HG02885 (cell line): ENCODE measurements at regions not wholly inside any gene's neighbourhood (a gene's known extent, or its start where the extent isn't known, plus 50 kb on each side); places are given as distances from the start of the nearest gene placed in this dataset.

Experiments used
- ATAC-seq: cut with Tn5 transposase; IDR thresholded peaks from one replicate; pipeline ENCODE4 v1.9.1; 2021; ENCODE audit warnings: mild to moderate bottlenecking; ENCODE audit not compliant: unreplicated experiment, poor library complexity

- no peak for ATAC-seq
These were observed 131.0 kb upstream of the TARS1 start for GRCh38 chr5:33309536-33310345.

DNA sequence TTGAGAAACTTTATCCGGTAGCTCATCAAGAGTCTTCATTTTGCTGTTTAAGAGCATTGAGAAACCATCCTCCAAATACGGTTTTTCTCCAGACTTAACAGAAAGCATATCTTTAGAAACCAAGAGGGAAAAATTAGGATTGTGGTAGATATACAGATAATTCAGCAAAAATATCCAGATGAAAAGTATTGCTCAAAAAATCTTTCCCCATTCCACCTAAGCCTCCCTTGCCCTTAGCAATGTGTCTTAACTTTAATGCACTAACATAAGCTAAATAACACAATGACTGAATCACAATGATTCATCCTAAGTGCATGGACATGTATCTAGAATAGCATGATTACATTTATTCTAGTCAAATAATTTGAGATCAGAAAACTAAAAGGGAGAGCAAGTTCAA lies 130.3 kb upstream of the TARS1 start:
- ATAC-seq = no peak

DNA sequence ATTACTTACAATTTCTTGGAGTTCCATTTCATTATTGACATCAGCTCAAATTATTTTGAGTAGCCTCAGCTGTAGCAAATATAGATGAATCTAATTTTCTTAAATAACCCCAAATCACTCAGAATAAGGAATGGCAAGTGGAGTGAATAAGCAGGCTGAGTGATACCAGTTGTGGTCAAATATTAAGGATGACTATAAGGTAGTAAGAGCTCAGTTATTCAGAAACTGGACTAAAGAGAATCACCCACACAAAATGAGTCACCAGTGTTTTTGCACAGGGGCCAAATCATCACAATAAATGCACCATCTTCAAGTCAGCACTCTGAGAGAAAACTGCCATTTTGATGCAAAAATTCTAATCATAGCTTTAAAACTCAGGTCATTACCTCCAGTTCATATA lies 128.9 kb upstream of the TARS1 start:
- ATAC-seq = no peak

DNA sequence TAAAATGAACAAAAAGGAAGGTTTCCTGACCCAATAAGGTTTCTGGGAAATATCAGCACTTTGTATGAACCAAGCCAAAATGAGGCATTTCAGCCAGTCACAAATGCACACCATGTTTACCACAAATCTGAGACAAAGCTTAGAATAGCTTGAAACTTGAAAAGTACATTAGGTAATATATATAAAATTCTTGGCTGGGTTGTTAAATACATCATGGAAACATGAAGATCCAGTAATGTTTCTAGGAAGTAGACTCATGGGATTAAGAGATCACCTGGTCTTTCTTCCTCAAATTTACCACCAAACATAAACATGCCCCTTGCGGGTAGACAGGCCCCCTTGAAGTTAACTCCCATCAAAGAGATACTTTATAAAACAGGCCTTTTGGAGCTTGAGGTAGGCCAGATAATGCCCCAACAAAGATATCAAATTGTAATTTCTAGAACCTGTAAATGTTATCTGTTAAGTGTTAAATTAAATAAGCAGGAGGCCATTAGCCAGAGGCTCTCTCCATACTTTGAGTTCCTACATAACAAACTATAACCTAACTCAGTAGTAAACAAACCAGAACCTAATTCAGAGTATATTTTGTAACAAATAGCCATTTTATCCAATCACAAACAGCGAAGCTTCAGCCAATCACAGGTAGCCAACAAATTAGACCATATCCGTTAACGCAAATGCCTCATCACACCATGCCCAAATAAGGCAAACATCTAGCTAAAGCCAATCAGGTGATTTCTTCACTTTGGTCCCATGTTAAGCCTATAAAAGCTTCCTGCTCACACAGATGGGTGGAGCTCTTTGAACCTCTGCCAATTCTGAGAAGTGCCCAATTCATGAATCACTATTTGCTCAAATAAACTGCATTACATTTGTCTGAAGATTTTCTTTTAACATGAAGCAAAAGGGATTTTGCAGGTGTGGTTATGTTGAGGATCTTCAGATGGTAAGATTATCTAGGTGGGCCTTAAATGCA lies 127.9 kb upstream of the TARS1 start:
- ATAC-seq = no peak

- no peak for ATAC-seq
These were observed 125.6 kb upstream of the TARS1 start for GRCh38 chr5:33315189-33315588.

- no peak for ATAC-seq
These were observed 124.0 kb upstream of the TARS1 start for GRCh38 chr5:33316773-33317172.

- ATAC-seq = no peak
These were observed 123.5 kb upstream of the TARS1 start for GRCh38 chr5:33317271-33317670.

GRCh38 chr5:33319151-33319550 lies 121.6 kb upstream of the TARS1 start:
- ATAC-seq = no peak

DNA sequence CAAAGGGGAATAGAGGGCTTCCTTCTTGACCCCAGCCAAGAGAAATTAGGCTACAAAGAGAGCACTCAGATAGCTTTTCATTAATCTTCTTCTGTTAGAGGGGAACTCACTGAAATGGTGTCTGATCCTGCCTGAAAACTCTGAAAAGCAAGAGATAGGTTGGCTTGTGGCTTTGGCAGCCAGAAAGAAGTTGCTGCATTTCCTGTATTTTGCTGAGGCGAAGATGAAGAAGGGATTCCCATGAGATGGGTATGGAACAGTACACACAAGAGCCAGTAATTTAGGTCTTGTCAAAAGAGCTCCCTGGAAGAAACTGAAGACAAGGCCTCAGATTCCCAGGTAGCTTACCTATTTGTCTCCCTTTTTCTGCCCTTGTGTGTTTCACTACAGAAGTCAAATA lies 120.9 kb upstream of the TARS1 start:
- ATAC-seq = no peak

- ATAC-seq = no peak
These were observed 119.7 kb upstream of the TARS1 start for GRCh38 chr5:33321026-33321425.

GRCh38 chr5:33322632-33323031 lies 118.1 kb upstream of the TARS1 start:
- ATAC-seq = no peak

- ATAC-seq = no peak
These were observed 116.0 kb upstream of the TARS1 start for GRCh38 chr5:33324667-33325307.

DNA sequence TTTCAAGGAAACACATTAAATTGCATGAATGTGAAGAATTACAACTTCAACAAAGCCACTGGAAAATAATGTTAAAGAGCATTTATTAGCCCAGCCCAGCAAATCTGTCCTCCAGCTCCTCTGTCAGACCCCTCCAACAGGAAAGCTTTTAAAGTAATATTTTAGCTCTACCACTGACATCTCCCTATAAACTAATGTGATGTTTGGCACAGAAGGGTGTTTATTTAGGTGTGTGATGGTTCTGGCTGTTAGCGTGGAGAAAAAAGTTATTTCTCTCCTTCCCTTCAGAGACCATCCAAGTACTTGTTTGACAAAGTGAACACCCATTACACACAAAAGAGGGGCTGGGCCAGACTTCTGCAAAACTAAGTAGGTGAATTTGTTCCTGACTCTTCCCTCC lies 111.9 kb upstream of the TARS1 start:
- ATAC-seq = no peak

DNA sequence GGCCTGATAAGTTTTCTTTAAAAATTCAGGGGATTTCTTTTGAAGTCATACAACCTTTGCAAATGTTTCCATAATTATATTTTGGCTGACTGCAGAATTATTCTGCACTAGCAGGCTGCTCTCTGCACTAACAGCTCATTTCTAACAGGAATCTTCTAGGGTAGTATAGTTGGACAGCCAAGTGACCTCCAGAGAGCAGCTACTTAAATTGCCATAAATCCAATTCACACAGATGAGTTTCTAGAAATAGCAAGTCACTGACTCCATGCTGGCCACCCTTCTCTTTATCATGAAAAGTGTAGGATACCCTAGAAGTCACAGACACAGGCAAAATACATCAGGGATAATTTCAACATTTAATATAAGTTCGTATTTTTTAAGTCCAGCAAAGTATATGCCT lies 110.9 kb upstream of the TARS1 start:
- ATAC-seq = no peak

DNA sequence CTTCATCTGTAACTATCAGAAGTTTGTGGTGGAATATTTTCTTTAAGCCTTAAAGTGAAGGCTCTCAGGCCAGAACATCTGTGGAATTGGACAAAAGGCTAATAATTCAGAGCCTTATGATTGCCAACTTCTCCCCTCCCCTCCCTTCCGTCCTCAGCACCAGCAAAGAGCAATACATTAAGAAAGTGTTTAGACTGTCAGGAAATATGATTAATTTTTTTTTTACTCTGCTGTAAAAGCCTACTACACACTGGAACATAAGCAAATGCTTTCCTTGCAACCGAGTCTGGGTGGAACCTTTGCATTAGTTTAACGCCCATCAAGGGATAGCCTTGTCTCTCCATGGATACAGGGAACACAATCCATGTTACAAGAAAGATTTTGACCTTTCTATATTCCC lies 110.3 kb upstream of the TARS1 start:
- no peak for ATAC-seq

GRCh38 chr5:33330992-33331391 lies 109.8 kb upstream of the TARS1 start:
- ATAC-seq = no peak

GRCh38 chr5:33332804-33333203 lies 108.0 kb upstream of the TARS1 start:
- ATAC-seq = no peak

GRCh38 chr5:33334829-33335228 lies 105.9 kb upstream of the TARS1 start:
- ATAC-seq = no peak

DNA sequence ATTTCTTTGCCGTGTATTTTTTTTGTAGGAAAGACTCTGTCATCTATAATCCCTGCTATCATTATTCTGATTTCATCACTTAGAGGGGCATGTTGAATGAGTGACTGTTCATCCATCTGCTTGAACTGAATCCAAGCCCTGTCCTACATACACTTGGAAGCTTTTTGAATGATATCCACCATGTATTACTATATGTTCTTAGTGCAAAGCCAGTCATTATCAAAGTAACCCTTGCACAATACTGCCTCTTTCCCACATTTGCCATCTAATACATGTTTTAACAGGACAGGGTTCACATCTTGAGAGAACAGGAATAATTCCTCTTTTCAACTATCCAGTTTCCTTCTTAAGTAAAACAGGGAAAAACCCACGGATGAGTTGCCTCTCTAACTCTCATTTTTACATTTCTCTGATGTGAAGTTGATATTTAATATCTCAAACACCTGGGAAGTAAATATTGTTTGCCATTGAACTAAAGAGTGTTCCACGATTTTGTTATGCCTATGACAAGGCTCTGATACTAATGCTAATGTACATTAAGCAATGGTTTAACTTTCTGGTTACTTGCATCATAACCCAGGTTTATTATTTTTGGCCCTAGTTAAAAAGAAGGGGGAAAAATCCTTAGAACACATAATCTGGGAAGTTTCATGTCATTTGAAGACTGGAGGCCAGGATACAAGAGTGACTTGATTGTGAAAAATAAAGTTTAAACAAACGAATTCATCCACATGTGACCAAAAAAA lies 103.7 kb upstream of the TARS1 start:
- ATAC-seq = no peak

DNA sequence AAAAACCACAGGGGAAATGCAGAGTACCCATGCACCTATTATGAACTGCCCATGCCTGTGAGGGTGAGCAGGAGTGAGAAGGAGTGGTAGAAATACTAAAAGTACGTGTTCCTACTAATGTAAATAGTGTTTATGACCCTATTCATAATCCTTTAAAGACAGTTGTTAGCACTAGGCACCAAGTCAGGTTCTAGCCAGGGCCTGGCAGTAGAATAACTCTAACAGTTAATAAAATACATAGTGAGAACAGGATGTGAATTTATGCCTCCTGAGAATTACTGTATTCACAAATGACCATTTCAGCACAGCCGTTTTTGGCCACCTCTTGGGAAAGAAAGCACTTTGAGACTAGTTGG lies 103.2 kb upstream of the TARS1 start:
- ATAC-seq = no peak
